Ammon's horn (tissue), 1 donor: ENCODE measurements at regions not wholly inside any gene's neighbourhood (a gene's known extent, or its start where the extent isn't known, plus 50 kb on each side); places are given as distances from the start of the nearest gene placed in this dataset.
"Not testable (repeated sequence)": the region's sequence is repeated elsewhere in the genome, so short reads cannot be mapped to it uniquely, and the experiment has no call there.

ENCODE experiments used
- DNase-seq: peaks from one replicate; pipeline ENCODE4 v3.0.0-alpha.2; 2016; ENCODE audit warnings: low spot score

- no peak for DNase-seq
Measured at GRCh38 chr2:193187816-193188215, 993.1 kb upstream of the TMEFF2 start.

GRCh38 chr2:193170981-193171380 lies 976.2 kb upstream of the TMEFF2 start:
- DNase-seq = not testable (repeated sequence)

- no peak for DNase-seq
Measured at GRCh38 chr2:193156480-193156879, 961.7 kb upstream of the TMEFF2 start.

- no peak for DNase-seq
Measured at GRCh38 chr2:193154076-193154475, 959.3 kb upstream of the TMEFF2 start.

GRCh38 chr2:193153576-193153975 lies 958.8 kb upstream of the TMEFF2 start:
- no peak for DNase-seq

- DNase-seq = not testable (repeated sequence)
Measured at GRCh38 chr2:193142467-193142866, 947.7 kb upstream of the TMEFF2 start.

- DNase-seq = no peak
Measured at GRCh38 chr2:193141998-193142397, 947.3 kb upstream of the TMEFF2 start.

GRCh38 chr2:193140895-193141294 lies 946.2 kb upstream of the TMEFF2 start:
- not testable (repeated sequence) for DNase-seq

- DNase-seq = no peak
Measured at GRCh38 chr2:193124815-193125214, 930.1 kb upstream of the TMEFF2 start.

GRCh38 chr2:193114827-193115226 lies 920.1 kb upstream of the TMEFF2 start:
- no peak for DNase-seq

- no peak for DNase-seq
Measured at GRCh38 chr2:193112986-193113385, 918.3 kb upstream of the TMEFF2 start.

- no peak for DNase-seq
Measured at GRCh38 chr2:193103064-193103463, 908.3 kb upstream of the TMEFF2 start.

GRCh38 chr2:193101591-193101990 lies 906.9 kb upstream of the TMEFF2 start:
- no peak for DNase-seq

GRCh38 chr2:193088026-193088425 lies 893.3 kb upstream of the TMEFF2 start:
- DNase-seq = no peak

GRCh38 chr2:193076995-193077394 lies 882.3 kb upstream of the TMEFF2 start:
- DNase-seq = no peak

GRCh38 chr2:193074933-193075332 lies 880.2 kb upstream of the TMEFF2 start:
- no peak for DNase-seq

GRCh38 chr2:193072647-193073046 lies 877.9 kb upstream of the TMEFF2 start:
- DNase-seq = no peak

- DNase-seq = not testable (repeated sequence)
Measured at GRCh38 chr2:193025556-193025955, 830.8 kb upstream of the TMEFF2 start.

GRCh38 chr2:193024791-193025190 lies 830.1 kb upstream of the TMEFF2 start:
- DNase-seq = no peak

- no peak for DNase-seq
Measured at GRCh38 chr2:193011870-193012269, 817.1 kb upstream of the TMEFF2 start.

GRCh38 chr2:192993059-192993458 lies 798.3 kb upstream of the TMEFF2 start:
- no peak for DNase-seq

- peak; percentile 5 for DNase-seq
Measured at GRCh38 chr2:192983173-192983572, 788.4 kb upstream of the TMEFF2 start.

- no peak for DNase-seq
Measured at GRCh38 chr2:192978395-192978794, 783.7 kb upstream of the TMEFF2 start.

GRCh38 chr2:192971981-192972380 lies 777.2 kb upstream of the TMEFF2 start:
- no peak for DNase-seq

GRCh38 chr2:192969055-192969454 lies 774.3 kb upstream of the TMEFF2 start:
- no peak for DNase-seq
